Type B pancreatic cell (in vitro differentiated cells): ENCODE measurements at regions not wholly inside any gene's neighbourhood (a gene's known extent, or its start where the extent isn't known, plus 50 kb on each side); places are given as distances from the start of the nearest gene placed in this dataset.
A peak's percentile ranks its signal among the peaks of the same experiment; 100 is the strongest.

ENCODE experiments used
- DNase-seq: peaks from one replicate; pipeline ENCODE4 v3.0.0; 2021; ENCODE audit warnings: mixed read lengths; ENCODE audit not compliant: unreplicated experiment; ENCODE audit errors: extremely low spot score
- H3K27ac Mint-ChIP-seq: 2 replicates; pipeline ENCODE4 v1.8.0; 2021; ENCODE audit warnings: mild to moderate bottlenecking, mixed read lengths
- H3K27me3 Mint-ChIP-seq: 2 replicates; pipeline ENCODE4 v1.8.0; 2021; ENCODE audit warnings: mixed read lengths
- H3K36me3 Mint-ChIP-seq: 2 replicates; pipeline ENCODE4 v1.8.0; 2021; ENCODE audit warnings: mixed read lengths
- H3K4me1 Mint-ChIP-seq: one replicate; pipeline ENCODE4 v1.8.0; 2021; ENCODE audit warnings: mixed read lengths; ENCODE audit not compliant: unreplicated experiment
- H3K4me3 Mint-ChIP-seq: 2 replicates; pipeline ENCODE4 v1.8.0; 2021; ENCODE audit warnings: mild to moderate bottlenecking, mixed read lengths
- H3K9me3 Mint-ChIP-seq: 2 replicates; pipeline ENCODE4 v1.8.0; 2021; ENCODE audit warnings: mixed read lengths
- TF ChIP-seq, protein P1 (sequence below): fragments of 200-600 bp; sonication (generic); conservative IDR thresholded peaks from 2 replicates; pipeline ENCODE4 v1.5.0; 2021; ENCODE audit warnings: antibody characterized with exemption, mild to moderate bottlenecking

DNA sequence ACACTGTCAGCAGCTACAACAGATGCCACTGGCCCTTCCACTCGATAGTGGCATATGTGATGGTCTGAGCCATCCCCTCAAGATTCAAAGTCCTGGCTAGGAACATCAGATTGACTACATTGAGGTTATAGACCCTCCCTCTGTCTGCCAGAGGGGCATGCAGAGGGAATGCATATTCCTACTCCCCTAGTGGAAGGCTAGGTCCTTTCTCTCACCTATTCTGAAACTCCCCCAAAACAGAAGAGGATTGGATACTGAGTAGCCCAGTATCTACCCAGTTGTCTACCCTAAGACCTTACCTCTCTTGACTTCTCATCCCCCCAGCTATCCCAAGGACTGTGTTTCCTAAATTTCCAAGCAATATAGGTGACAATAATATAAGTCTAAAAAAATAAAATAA lies 78.5 kb upstream of the PDE4D start:
- Mint-ChIP-seq H3K36me3 (no peaks in the 10 kb centered on the region), H3K9me3 (no peaks in the 10 kb centered on the region), H3K4me1 (no peaks in the 10 kb centered on the region), H3K27me3 (no peaks in the 10 kb centered on the region), H3K4me3 (no peak overlapping the region), H3K27ac (no peak overlapping the region)
- TF ChIP-seq, protein P1, sequence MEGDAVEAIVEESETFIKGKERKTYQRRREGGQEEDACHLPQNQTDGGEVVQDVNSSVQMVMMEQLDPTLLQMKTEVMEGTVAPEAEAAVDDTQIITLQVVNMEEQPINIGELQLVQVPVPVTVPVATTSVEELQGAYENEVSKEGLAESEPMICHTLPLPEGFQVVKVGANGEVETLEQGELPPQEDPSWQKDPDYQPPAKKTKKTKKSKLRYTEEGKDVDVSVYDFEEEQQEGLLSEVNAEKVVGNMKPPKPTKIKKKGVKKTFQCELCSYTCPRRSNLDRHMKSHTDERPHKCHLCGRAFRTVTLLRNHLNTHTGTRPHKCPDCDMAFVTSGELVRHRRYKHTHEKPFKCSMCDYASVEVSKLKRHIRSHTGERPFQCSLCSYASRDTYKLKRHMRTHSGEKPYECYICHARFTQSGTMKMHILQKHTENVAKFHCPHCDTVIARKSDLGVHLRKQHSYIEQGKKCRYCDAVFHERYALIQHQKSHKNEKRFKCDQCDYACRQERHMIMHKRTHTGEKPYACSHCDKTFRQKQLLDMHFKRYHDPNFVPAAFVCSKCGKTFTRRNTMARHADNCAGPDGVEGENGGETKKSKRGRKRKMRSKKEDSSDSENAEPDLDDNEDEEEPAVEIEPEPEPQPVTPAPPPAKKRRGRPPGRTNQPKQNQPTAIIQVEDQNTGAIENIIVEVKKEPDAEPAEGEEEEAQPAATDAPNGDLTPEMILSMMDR, result no peak
- DNase-seq, result no peak

DNA sequence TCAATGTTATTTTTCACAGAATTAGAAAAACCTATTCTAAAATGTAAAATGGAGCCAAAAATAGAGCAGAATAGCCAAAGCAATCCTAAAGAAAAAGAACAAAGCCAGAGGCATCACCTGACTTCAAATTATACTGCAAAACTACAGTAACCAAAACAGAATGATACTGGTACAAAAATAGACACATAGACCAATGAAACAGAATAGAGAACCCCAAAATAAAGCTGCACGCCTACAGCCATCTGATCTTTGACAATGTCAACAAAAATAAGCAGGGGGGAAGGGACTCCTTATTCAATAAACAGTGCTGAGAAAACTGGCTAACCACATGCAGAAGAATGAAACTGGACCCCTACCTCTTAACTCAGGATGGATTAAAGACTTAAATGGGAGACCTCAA lies 65.8 kb upstream of the PDE4D start:
- TF ChIP-seq, protein P1, result no peak
- Mint-ChIP-seq H3K27ac (no peak overlapping the region), H3K4me3 (no peak overlapping the region), H3K9me3 (peaks cover 4% of the 10 kb centered on the region), H3K36me3 (no peaks in the 10 kb centered on the region), H3K4me1 (no peaks in the 10 kb centered on the region), H3K27me3 (no peaks in the 10 kb centered on the region)
- DNase-seq, result no peak

DNA sequence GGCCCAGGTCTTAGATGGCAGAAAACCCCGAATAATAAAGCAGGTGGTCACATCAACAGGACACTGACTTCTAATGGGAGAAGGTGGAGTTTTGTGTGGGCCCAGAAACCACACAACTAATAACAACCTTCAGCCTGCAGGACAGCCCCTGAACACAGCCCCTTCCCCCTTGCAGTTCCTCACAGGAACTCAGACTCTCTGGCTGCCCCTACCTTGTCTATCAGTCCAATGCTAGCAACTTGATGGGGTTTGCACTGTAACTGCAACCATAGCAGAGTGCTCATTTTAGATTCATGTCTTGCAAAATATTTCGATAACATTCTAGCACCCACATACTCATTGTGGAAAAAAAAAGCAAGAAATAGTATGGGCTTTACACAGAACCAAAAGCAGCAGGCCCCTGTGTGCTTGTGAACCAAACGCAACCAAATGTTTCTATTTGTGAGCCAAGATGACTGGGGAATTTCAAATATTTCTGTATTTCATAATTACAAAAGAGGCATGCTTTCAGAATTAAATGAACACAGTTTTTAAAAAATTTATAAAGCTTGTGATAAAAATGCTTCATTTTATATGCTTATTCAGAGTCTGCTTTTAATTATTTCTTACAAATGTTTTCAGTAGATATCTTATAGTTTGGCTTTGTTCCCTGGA lies 62.7 kb upstream of the PDE4D start:
- TF ChIP-seq, protein P1, result no peak
- H3K4me1 Mint-ChIP-seq, result no peaks in the 10 kb centered on the region

DNA sequence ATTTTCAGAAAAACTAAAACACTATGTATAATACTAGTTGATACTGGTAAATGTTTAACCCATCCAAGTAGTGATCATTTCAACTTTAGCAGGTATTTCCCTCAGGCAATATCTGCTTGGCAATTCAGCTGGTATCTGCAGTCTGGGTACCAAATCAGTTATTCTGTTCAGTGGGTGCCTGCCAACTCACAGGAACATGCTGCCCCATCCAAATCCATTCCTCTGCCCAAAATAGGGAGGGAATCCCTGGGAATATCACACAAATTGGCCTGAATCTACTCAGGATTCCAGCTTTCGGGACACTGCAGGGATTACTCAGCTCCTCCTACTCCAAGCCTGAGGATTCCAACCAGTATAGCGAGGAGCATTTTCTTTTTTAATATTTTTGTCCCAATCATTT lies 61.7 kb upstream of the PDE4D start:
- Mint-ChIP-seq H3K4me1 (no peaks in the 10 kb centered on the region), H3K4me3 (no peak overlapping the region), H3K27me3 (no peaks in the 10 kb centered on the region), H3K36me3 (no peaks in the 10 kb centered on the region), H3K9me3 (peaks cover 4% of the 10 kb centered on the region), H3K27ac (no peak overlapping the region)
- TF ChIP-seq, protein P1, result no peak
- no peak for DNase-seq

More for the DNA sequence above, 62.7 kb upstream of the PDE4D start:
- Mint-ChIP-seq H3K27me3 (no peaks in the 10 kb centered on the region), H3K9me3 (peaks cover 4% of the 10 kb centered on the region), H3K4me3 (no peak overlapping the region), H3K27ac (no peak overlapping the region), H3K36me3 (no peaks in the 10 kb centered on the region)
- DNase-seq, result no peak

DNA sequence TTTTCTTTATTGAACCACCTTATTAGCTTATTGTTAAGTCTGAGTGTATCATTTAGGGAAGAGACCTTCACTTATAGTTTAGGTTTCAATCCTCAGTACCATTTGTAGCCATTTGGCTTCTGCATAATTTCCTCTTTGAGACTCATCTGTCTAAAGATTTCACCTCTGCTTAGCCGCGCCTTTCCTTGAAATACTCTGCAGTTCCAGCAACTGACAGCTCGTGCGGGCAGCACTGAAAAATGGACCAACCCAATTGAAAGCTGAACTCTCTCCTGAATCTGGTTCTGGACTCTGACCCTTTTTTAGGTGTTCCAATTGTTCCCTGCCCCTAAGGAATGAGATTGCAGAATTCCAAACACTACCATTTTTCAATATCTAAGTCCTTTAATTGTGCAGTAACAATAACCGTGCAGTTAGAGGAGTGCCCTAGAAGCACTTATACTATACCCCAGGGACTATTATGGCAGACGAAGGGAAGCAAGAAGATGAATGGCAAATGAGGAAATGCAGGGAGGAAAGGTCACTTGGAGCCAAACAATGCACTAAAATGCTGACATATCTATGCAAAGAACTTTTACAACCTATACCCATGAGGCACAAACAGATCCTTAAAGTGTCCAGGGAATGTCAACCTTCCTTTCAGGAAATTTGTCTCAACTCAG lies 50.1 kb upstream of the PDE4D start:
- Mint-ChIP-seq H3K36me3 (no peaks in the 10 kb centered on the region), H3K4me3 (peak overlapping the region; percentile 0), H3K4me1 (peaks cover 8% of the 10 kb centered on the region), H3K9me3 (peaks cover 6% of the 10 kb centered on the region), H3K27me3 (peaks cover 4% of the 10 kb centered on the region), H3K27ac (no peak overlapping the region)
- TF ChIP-seq, protein P1, result no peak
- DNase-seq, result no peak
